Adrenal gland (tissue), 9 donors: ENCODE measurements at regions not wholly inside any gene's neighbourhood (a gene's known extent, or its start where the extent isn't known, plus 50 kb on each side); places are given as distances from the start of the nearest gene placed in this dataset.

Experiments used
- DNase-seq, 7 donors: peaks; one replicate each; pipeline ENCODE4 v3.0.0-alpha.2; 2019 to 2020
- H3K27ac ChIP-seq, 5 donors: fragments of 200-600 bp; sonication (generic) in 4 of 5; 1 replicate in 3 of 5; 2 replicates in 2 of 5; pipeline versions ENCODE4 v1.5.1 to v1.8.0; 2016 to 2020; ENCODE audit warnings: mild to moderate bottlenecking in 1 of 5
- H3K27me3 ChIP-seq: fragments of 200-600 bp; 2 replicates; pipeline ENCODE4 v1.8.0; 2021
- H3K36me3 ChIP-seq, 2 donors: fragments of 200-600 bp; replicated peaks in 1 of 2; 1 replicate in 1 of 2; 2 replicates in 1 of 2; pipeline versions ENCODE4 v1.5.1 to v1.8.0; 2018 to 2022
- H3K4me1 ChIP-seq, 2 donors: fragments of 200-600 bp; replicated peaks in 1 of 2; 1 replicate in 1 of 2; 2 replicates in 1 of 2; pipeline versions ENCODE4 v1.5.1 to v1.8.0; 2018 to 2021
- H3K4me3 ChIP-seq, 4 donors: fragments of 200-600 bp; sonication (generic) in 3 of 4; one replicate each; pipeline ENCODE4 v1.5.1; 2016 to 2018
- H3K9me3 ChIP-seq, 3 donors: fragments of 200-600 bp; sonication (generic) in 1 of 3; replicated peaks in 1 of 3; 1 replicate in 2 of 3; 2 replicates in 1 of 3; pipeline versions ENCODE4 v1.5.1 to v1.8.0; 2016 to 2021
- POLR2A ChIP-seq, 2 donors: fragments of 450-650 bp; IDR thresholded peaks; one replicate each; pipeline ENCODE4 v1.6.1; 2017; ENCODE audit warnings: antibody characterized with exemption in 2 of 2, mild to moderate bottlenecking in 2 of 2, moderate library complexity in 1 of 2
- whole genome bisulfite sequencing, 4 donors: extraction: QIAGEN DNeasy Blood & Tissue Kit in 2 of 4; methylation state at CpG; one replicate each; pipeline versions ENCODE4 v1.1.5 to v1.1.7; 2013 to 2017; 5-methylcytosine and 5-hydroxymethylcytosine counted together
- intact Hi-C, 2 donors: fragments of 100-400 bp; cut with DNase I; formaldehyde crosslinking; loops; one replicate each; pipeline versions ENCODE4 v1.14.1 to v1.15.0; 2022 to 2023
- TF ChIP-seq, protein P1 (sequence below), 6 experiments: fragments of 450-650 bp in 4 of 6; fragments of 200-600 bp in 2 of 6; sonication (generic) in 1 of 6; IDR thresholded peaks; 1 replicate in 5 of 6; 2 replicates in 1 of 6; pipeline versions ENCODE4 v1.5.1 to v1.8.0; 2016 to 2021; ENCODE audit warnings: antibody characterized with exemption in 6 of 6, mild to moderate bottlenecking in 2 of 6, moderate library complexity in 1 of 6
- donor health status: healthy with polysubstance abuse.
- donor health status: Bipolar disorder and iron deficiency.
- donor health status: DM: yes; HTN: yes; CAD: no.
- donor health status: DM: no; HTN: no; CAD: no.
- donor health status: DM: no; HTN: no; CAD: no.

DNA sequence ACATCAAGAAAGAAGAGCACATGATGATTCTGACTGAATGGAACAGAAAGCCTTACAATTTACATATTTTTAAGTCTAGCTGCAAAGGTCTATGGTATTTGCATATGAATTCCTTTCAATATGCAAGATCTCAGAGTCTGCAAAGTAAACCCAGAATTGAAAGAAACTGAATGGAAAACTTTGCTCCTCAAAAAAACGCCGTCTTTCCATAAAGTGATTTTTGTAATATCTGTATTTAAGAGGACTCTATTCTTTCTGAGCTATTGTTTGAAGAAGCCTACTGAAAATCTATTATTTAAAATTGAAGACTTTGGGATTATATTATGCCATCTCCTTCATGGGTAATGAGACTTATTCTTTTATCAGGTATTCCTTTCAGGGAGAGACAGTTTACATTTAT, 1894.4 kb downstream of the STIM2 start:
- 64 to 77% (median 68%) methylated on average over 2 of the region's 2 CpGs for WGBS, 4 donors

GRCh38 chr4:28759064-28759463, 1898.4 kb downstream of the STIM2 start:
- H3K4me1 ChIP-seq, result no peaks in the 10 kb centered on the region
- TF ChIP-seq, protein P1, sequence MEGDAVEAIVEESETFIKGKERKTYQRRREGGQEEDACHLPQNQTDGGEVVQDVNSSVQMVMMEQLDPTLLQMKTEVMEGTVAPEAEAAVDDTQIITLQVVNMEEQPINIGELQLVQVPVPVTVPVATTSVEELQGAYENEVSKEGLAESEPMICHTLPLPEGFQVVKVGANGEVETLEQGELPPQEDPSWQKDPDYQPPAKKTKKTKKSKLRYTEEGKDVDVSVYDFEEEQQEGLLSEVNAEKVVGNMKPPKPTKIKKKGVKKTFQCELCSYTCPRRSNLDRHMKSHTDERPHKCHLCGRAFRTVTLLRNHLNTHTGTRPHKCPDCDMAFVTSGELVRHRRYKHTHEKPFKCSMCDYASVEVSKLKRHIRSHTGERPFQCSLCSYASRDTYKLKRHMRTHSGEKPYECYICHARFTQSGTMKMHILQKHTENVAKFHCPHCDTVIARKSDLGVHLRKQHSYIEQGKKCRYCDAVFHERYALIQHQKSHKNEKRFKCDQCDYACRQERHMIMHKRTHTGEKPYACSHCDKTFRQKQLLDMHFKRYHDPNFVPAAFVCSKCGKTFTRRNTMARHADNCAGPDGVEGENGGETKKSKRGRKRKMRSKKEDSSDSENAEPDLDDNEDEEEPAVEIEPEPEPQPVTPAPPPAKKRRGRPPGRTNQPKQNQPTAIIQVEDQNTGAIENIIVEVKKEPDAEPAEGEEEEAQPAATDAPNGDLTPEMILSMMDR (IDR thresholded peaks at IDR 0.05), result no peak
- no peak for TF ChIP-seq POLR2A (IDR thresholded peaks at IDR 0.05)
- H3K9me3 ChIP-seq, result no peaks in the 10 kb centered on the region
- no peaks in the 10 kb centered on the region for H3K27me3 ChIP-seq
- DNase-seq, result no peak
- no peak overlapping the region for H3K4me3 ChIP-seq
- H3K27ac ChIP-seq, result no peak overlapping the region
- no peaks in the 10 kb centered on the region for H3K36me3 ChIP-seq
- intact Hi-C loops, result no loop called here

More for the DNA sequence above, 1894.4 kb downstream of the STIM2 start:
- TF ChIP-seq, protein P1 (IDR thresholded peaks at IDR 0.05), result no peak
- TF ChIP-seq POLR2A (IDR thresholded peaks at IDR 0.05), result no peak
- Histone ChIP-seq H3K9me3 (no peaks in the 10 kb centered on the region), H3K4me3 (no peak overlapping the region), H3K4me1 (no peaks in the 10 kb centered on the region), H3K27ac (no peak overlapping the region), H3K36me3 (no peaks in the 10 kb centered on the region), H3K27me3 (no peaks in the 10 kb centered on the region)
- intact Hi-C loops, result no loop called here
- no peak for DNase-seq

DNA sequence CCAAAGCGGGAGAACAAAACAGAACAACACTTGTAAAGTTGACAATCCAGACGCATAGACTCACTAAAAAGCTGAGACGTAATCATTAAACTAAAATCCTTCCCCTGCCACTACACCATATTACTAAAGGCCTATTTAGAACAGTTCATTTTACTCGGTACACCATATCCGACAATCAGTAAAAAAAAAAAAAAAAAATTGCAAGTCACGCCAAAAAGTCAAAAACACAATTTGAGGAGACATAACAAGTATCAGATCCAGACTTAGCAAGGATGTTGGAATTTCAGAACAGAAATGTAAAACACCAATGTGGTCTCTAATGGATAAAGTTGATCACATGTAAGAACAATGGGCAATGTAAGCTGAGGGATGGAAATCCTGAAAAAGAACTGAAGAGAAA, 1899.4 kb downstream of the STIM2 start:
- H3K9me3 ChIP-seq, result no peaks in the 10 kb centered on the region
- 76 to 88% (median 80%) methylated on average over 6 of the region's 6 CpGs for WGBS, 4 donors
- intact Hi-C loops, result no loop called here

DNA sequence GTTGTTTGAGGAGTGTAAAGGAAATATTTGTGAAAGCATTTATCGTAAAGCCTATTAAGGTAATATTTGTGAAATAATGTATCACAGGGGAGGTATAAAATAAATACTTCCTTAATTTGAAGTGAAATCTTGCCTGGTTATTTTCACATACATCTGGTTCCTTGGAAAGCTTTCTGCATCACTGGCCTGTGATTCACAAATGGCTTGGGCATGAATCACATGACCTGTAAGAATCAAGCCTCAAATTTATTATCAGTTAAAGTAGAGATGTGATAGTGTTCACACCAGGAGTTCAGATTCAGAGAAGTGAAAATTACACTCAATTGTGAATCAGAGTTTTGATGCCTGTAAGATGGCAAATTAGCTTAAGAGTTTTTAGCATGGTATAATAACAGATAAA, 1911.4 kb downstream of the STIM2 start:
- H3K4me3 ChIP-seq, result no peak overlapping the region
- no peaks in the 10 kb centered on the region for H3K4me1 ChIP-seq
- no peaks in the 10 kb centered on the region for H3K36me3 ChIP-seq
- DNase-seq, result no peak
- intact Hi-C loops, result no loop called here
- WGBS, 4 donors, result 62 to 77% (median 75%) methylated on average over 1 of the region's 1 CpG
- no peaks in the 10 kb centered on the region for H3K9me3 ChIP-seq
- no peak for TF ChIP-seq POLR2A (IDR thresholded peaks at IDR 0.05)
- TF ChIP-seq, protein P1 (IDR thresholded peaks at IDR 0.05), result no peak
- no peaks in the 10 kb centered on the region for H3K27me3 ChIP-seq
- no peak overlapping the region for H3K27ac ChIP-seq

More for the DNA sequence above, 1899.4 kb downstream of the STIM2 start:
- Histone ChIP-seq H3K27ac (no peak overlapping the region), H3K36me3 (no peaks in the 10 kb centered on the region), H3K4me3 (no peak overlapping the region), H3K4me1 (no peaks in the 10 kb centered on the region), H3K27me3 (no peaks in the 10 kb centered on the region)
- TF ChIP-seq POLR2A (IDR thresholded peaks at IDR 0.05), result no peak
- TF ChIP-seq, protein P1 (IDR thresholded peaks at IDR 0.05), result no peak
- no peak for DNase-seq
